SU-DHL-6 (cell line): ENCODE measurements at regions not wholly inside any gene's neighbourhood (a gene's known extent, or its start where the extent isn't known, plus 50 kb on each side); places are given as distances from the start of the nearest gene placed in this dataset.
"Not testable (repeated sequence)": the region's sequence is repeated elsewhere in the genome, so short reads cannot be mapped to it uniquely, and the experiment has no call there.

ENCODE experiments used
- H2AFZ ChIP-seq: fragments of 200-600 bp; sonication (generic); 2 replicates; pipeline ENCODE4 v1.6.1; 2014; ENCODE audit warnings: low read depth, mild to moderate bottlenecking, moderate library complexity, mixed read lengths, antibody characterized with exemption, low read length; ENCODE audit not compliant: severe bottlenecking
- H3F3A ChIP-seq: fragments of 200-600 bp; shearing (Covaris generic); 2 replicates; pipeline ENCODE4 v1.6.0; 2016; ENCODE audit warnings: antibody characterized with exemption, mild to moderate bottlenecking; ENCODE audit not compliant: insufficient read depth
- H3K27ac ChIP-seq: fragments of 200-600 bp; sonication (generic); 2 replicates; pipeline ENCODE4 v1.5.1; 2016; ENCODE audit warnings: low read depth, mild to moderate bottlenecking, low read length, moderate library complexity, mixed read lengths
- H3K27me3 ChIP-seq: fragments of 200-600 bp; sonication (generic), shearing (Covaris generic); 2 replicates; pipeline ENCODE4 v1.6.0; 2014; ENCODE audit warnings: mild to moderate bottlenecking, low read length
- H3K36me3 ChIP-seq: fragments of 200-600 bp; sonication (generic); 2 replicates; pipeline ENCODE4 v1.6.1; 2014; ENCODE audit warnings: mild to moderate bottlenecking, low read length, mixed read lengths
- H3K4me2 ChIP-seq: fragments of 300-600, 200-600 bp; shearing (Covaris generic), sonication (generic); 2 replicates; pipeline ENCODE4 v1.6.0; 2014; ENCODE audit warnings: low read length, low read depth, mild to moderate bottlenecking; ENCODE audit not compliant: poor library complexity, severe bottlenecking
- H3K4me3 ChIP-seq: fragments of 200-600 bp; sonication (generic); 2 replicates; pipeline ENCODE4 v1.5.1; 2014; ENCODE audit warnings: antibody characterized with exemption, low read length, mild to moderate bottlenecking, mixed read lengths; ENCODE audit not compliant: insufficient read depth, poor library complexity, severe bottlenecking
- H3K79me2 ChIP-seq: fragments of 200-600 bp; sonication (generic); 2 replicates; pipeline ENCODE4 v1.6.1; 2014; ENCODE audit warnings: mild to moderate bottlenecking, low read length, moderate library complexity; ENCODE audit not compliant: insufficient read depth
- H3K9ac ChIP-seq: fragments of 200-600 bp; sonication (generic); 2 replicates; pipeline ENCODE4 v1.7.0; 2014; ENCODE audit warnings: mild to moderate bottlenecking, low read length
- H3K9me2 ChIP-seq: fragments of 200-600 bp; sonication (generic); replicated peaks from 2 replicates; pipeline ENCODE4 v1.6.1; 2014; ENCODE audit warnings: low read length; ENCODE audit not compliant: insufficient read depth
- H3K9me3 ChIP-seq: fragments of 200-600 bp; sonication (generic); 2 replicates; pipeline ENCODE4 v1.6.1; 2014; ENCODE audit warnings: low read length, mixed read lengths; ENCODE audit not compliant: insufficient read depth
- H4K20me1 ChIP-seq: fragments of 200-600 bp; sonication (generic); 2 replicates; pipeline ENCODE4 v1.6.1; 2014; ENCODE audit warnings: low read depth, mild to moderate bottlenecking, antibody characterized with exemption, low read length, moderate library complexity, mixed read lengths

DNA sequence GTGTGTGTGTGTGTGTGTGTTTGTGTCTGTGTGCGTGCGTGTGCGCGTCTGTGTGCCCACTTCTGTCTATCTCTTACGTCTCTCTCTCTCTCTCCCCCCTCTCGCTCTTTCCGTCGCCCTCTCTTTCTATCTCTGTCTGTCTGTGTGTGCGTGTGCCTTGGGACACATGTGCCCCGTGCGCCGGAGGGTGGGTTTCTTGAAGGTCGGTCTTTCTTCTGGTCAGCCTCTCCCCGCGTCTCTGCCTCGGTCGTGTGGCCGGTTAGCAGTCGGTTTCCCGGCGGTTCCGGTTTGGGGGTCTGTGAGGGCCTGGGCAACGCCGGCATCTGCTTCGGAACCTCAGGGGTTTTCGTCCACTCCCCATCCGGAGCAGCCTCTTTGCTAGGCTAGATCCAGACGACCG is 1423.6 kb upstream of the PCDH10 start:
- H3F3A ChIP-seq, H3K9me2 ChIP-seq, H3K9ac ChIP-seq, H3K79me2 ChIP-seq, H3K4me2 ChIP-seq, H3K9me3 ChIP-seq, H3K4me3 ChIP-seq, H3K27ac ChIP-seq, H3K27me3 ChIP-seq, H4K20me1 ChIP-seq, H3K36me3 ChIP-seq, H2AFZ ChIP-seq: not testable (repeated sequence)

DNA sequence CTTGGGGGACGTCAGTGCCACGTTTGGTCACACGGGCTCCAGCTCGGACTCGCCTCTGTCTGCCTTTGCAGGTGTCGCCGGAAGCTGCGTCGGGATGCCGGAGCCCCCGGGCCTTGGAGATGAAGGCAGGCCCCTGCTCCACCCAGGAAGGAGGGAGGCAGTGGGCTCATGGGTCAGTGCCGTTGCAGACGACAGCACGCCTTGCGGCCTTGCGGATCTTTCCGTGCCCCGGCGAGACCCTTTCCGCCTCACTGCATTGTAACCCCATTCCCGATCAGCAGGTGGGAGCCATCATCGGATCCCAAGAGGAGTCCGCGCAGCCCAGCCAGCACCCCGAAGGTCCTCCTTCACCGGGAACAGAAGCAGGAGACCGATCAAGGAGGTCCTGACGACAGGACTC is 1422.2 kb upstream of the PCDH10 start:
- not testable (repeated sequence) for H3K9me3 ChIP-seq, H3F3A ChIP-seq, H3K9ac ChIP-seq, H3K27ac ChIP-seq, H3K9me2 ChIP-seq, H4K20me1 ChIP-seq, H3K27me3 ChIP-seq, H3K4me2 ChIP-seq, H3K4me3 ChIP-seq, H3K36me3 ChIP-seq, H2AFZ ChIP-seq, H3K79me2 ChIP-seq

DNA sequence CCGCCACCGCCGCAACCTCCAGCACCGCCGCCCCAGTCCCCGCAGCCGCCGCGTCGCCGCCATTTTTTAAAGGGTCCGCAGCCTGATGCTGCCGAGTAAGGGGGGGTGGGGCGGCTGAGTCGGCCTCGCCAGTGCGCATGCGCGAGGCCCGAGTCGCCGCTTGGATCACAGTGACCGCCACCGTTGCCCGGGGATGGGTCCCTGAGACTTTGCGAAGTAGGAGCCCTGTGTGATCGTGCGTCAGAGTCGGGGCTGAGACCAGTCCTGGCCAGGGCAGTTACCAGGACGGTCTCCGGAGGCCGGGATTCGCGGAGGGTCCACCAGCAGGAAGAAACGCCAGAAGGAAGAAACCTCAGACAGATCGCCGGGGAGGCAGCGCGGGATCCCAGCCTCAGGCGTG is 1421.7 kb upstream of the PCDH10 start:
- H3K9me2 ChIP-seq, H3K9me3 ChIP-seq, H3K4me2 ChIP-seq, H3K9ac ChIP-seq, H3K4me3 ChIP-seq, H3K27ac ChIP-seq, H2AFZ ChIP-seq, H3K36me3 ChIP-seq, H3K79me2 ChIP-seq, H3F3A ChIP-seq, H3K27me3 ChIP-seq, H4K20me1 ChIP-seq: not testable (repeated sequence)

DNA sequence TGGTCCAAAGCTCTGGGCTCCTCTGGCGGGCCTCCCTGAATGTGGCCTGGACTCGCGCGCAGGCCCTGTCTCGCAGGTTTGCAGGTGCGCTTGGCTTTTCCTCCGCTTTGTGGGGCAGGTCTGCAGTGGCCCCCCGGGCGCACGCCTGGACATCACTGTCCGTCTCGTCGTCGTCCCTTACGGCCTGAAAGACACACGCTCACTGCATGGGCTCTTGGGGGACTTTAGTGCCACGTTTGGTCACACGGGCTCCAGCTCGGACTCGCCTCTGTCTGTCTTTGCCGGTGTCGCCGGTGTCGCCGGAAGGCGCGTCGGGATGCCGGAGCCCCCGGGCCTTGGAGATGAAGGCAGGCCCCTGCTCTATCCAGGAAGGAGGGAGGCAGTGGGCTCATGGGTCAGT is 1419.9 kb upstream of the PCDH10 start:
- not testable (repeated sequence) for H3K79me2 ChIP-seq, H4K20me1 ChIP-seq, H3K9me3 ChIP-seq

DNA sequence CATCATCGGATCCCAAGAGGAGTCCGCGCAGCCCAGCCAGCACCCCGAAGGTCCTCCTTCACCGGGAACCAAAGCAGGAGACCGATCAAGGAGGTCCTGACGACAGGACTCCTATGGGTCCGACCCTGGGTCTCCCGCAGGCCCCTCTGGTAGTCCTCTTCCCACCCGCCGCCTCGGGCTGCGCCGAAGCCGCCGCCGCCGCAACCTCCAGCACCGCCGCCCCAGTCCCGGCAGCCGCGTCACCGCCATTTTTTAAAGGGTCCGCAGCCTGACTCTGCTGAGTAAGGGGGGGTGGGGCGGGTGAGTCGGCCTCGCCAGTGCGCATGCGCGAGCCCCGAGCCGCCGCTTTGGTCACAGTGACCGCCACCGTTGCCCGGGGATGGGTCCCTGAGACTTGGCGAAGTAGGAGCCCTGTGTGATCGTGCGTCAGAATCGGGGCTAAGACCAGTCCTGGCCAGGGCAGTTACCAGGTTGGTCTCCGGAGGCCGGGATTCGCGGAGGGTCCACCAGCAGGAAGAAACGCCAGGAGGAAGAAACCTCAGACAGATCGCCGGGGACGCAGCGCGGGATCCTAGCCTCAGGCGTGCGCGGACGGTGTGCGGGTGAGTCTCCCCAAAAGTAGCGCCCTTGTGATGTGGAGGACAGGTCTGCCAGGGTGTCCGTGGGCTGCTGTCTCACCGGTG is 1419.2 kb upstream of the PCDH10 start:
- H3K27me3 ChIP-seq, H2AFZ ChIP-seq, H3K4me2 ChIP-seq, H3F3A ChIP-seq, H3K9me3 ChIP-seq, H3K4me3 ChIP-seq, H4K20me1 ChIP-seq, H3K9ac ChIP-seq, H3K9me2 ChIP-seq, H3K27ac ChIP-seq, H3K36me3 ChIP-seq, H3K79me2 ChIP-seq: not testable (repeated sequence)

More for the DNA sequence above, 1419.9 kb upstream of the PCDH10 start:
- H3F3A ChIP-seq, H3K4me3 ChIP-seq, H2AFZ ChIP-seq, H3K27me3 ChIP-seq, H3K9me2 ChIP-seq, H3K27ac ChIP-seq, H3K4me2 ChIP-seq, H3K36me3 ChIP-seq, H3K9ac ChIP-seq: not testable (repeated sequence)

DNA sequence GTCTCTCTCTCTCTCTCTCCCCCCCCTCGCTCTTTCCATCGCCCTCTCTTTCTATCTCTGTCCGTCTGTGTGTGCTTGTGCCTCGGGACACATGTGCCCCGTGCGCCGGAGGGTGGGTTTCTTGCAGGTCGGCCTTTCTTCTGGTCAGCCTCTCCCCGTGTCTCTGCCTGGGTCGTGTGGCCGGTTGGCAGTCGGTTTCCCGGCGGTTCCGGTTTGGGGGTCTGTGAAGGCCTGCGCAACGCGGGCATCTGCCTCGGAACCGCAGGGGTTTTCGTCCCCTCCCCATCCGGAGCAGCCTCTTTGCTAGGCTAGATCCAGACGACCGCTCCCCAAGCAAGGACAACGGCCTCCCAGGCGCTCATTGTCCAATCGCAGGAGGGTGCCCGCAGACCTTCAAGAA is 1418.5 kb upstream of the PCDH10 start:
- not testable (repeated sequence) for H3F3A ChIP-seq, H3K36me3 ChIP-seq, H3K27ac ChIP-seq, H3K79me2 ChIP-seq, H4K20me1 ChIP-seq, H3K9me2 ChIP-seq, H3K4me3 ChIP-seq, H2AFZ ChIP-seq, H3K9me3 ChIP-seq, H3K4me2 ChIP-seq, H3K9ac ChIP-seq, H3K27me3 ChIP-seq

DNA sequence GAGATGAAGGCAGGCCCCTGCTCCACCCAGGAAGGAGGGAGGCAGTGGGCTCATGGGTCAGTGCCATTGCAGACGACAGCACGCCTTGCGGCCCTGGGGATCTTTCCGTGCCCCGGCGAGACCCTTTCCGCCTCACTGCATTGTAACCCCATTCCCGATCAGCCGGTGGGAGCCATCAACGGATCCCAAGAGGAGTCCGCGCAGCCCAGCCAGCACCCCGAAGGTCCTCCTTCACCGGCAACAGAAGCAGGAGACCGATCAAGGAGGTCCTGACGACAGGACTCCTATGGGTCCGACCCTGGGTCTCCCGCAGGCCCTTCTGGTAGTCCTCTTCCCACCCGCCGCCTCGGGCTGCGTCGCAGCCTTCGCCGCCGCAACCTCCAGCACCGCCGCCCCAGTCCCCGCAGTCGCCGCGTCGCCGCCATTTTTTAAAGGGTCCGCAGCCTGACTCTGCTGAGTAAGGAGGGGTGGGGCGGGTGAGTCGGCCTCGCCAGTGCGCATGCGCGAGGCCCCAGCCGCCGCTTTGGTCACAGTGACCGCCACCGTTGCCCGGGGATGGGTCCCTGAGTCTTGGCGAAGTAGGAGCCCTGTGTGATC is 1417.0 kb upstream of the PCDH10 start:
- not testable (repeated sequence) for H3K27me3 ChIP-seq, H2AFZ ChIP-seq, H3K27ac ChIP-seq, H3K9ac ChIP-seq, H3K9me2 ChIP-seq, H3K36me3 ChIP-seq, H3F3A ChIP-seq, H3K4me2 ChIP-seq, H4K20me1 ChIP-seq, H3K79me2 ChIP-seq, H3K4me3 ChIP-seq, H3K9me3 ChIP-seq

DNA sequence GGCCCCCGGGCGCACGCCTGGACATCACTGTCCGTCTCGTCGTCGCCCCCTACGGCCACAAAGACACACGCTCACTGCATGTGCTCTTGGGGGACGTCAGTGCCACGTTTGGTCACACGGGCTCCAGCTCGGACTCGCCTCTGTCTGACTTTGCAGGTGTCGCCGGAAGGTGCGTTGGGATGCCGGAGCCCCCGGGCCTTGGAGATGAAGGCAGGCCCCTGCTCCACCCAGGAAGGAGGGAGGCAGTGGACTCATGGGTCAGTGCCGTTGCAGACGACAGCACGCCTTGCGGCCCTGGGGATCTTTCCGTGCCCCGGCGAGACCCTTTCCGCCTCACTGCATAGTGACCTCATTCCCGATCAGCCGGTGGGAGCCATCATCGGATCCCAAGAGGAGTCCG is 1414.8 kb upstream of the PCDH10 start:
- H3K9me2 ChIP-seq, H3K4me3 ChIP-seq, H3K9ac ChIP-seq, H4K20me1 ChIP-seq, H3K9me3 ChIP-seq, H3K27me3 ChIP-seq, H3K36me3 ChIP-seq, H3K4me2 ChIP-seq, H3K27ac ChIP-seq, H3K79me2 ChIP-seq, H2AFZ ChIP-seq, H3F3A ChIP-seq: not testable (repeated sequence)
